Kidney (tissue), 13 donors: ENCODE measurements at regions not wholly inside any gene's neighbourhood (a gene's known extent, or its start where the extent isn't known, plus 50 kb on each side); places are given as distances from the start of the nearest gene placed in this dataset.
A peak's percentile ranks its signal among the peaks of the same experiment; 100 is the strongest.

Experiments used
- DNase-seq, 5 donors: peaks; one replicate each; pipeline ENCODE4 v3.0.0-alpha.2; 2013 to 2020
- FAIRE-seq: peaks from 2 replicates; lab custom pipeline; 2012; peaks lifted over from hg19 to GRCh38; lab: Jason Lieb, UNC
- H3K27ac ChIP-seq, 2 donors: one replicate each; pipeline ENCODE4 v1.7.0; 2013; ENCODE audit warnings: low read depth in 2 of 2, low read length in 2 of 2, inconsistent platforms in 1 of 2
- H3K27me3 ChIP-seq: one replicate; pipeline ENCODE4 v1.7.1; 2013; ENCODE audit warnings: low read length, inconsistent platforms; ENCODE audit not compliant: control insufficient read depth, insufficient read depth
- H3K36me3 ChIP-seq, 3 donors: one replicate each; pipeline versions ENCODE4 v1.7.0 to v1.7.1; 2013; ENCODE audit warnings: low read length in 3 of 3, control low read depth in 1 of 3, inconsistent platforms in 1 of 3; ENCODE audit not compliant: insufficient read depth in 3 of 3, control insufficient read depth in 2 of 3
- H3K4me1 ChIP-seq, 3 donors: one replicate each; pipeline versions ENCODE4 v1.7.0 to v1.7.1; 2013; ENCODE audit warnings: low read length in 3 of 3, inconsistent platforms in 1 of 3, low read depth in 1 of 3; ENCODE audit not compliant: control insufficient read depth in 2 of 3, insufficient read depth in 2 of 3
- H3K4me3 ChIP-seq, 3 donors: one replicate each; pipeline versions ENCODE4 v1.7.0 to v1.8.1; 2013; ENCODE audit warnings: low read length in 3 of 3, control low read depth in 1 of 3, inconsistent platforms in 1 of 3
- H3K9ac ChIP-seq, 3 donors: one replicate each; pipeline versions ENCODE4 v1.7.0 to v1.7.1; 2013; ENCODE audit warnings: low read length in 3 of 3, control low read depth in 1 of 3, inconsistent platforms in 1 of 3
- H3K9me3 ChIP-seq, 3 donors: one replicate each; pipeline versions ENCODE4 v1.7.0 to v1.7.1; 2013; ENCODE audit warnings: low read length in 3 of 3, control low read depth in 1 of 3, inconsistent platforms in 1 of 3; ENCODE audit not compliant: control insufficient read depth in 2 of 3, insufficient read depth in 1 of 3
- CTCF ChIP-seq: IDR thresholded peaks from 3 replicates; pipeline ENCODE4 v1.5.1; 2012; ENCODE audit warnings: mild to moderate bottlenecking, moderate library complexity, borderline replicate concordance; ENCODE audit not compliant: insufficient read depth; ENCODE audit errors: extremely low read depth
- intact Hi-C: fragments of 100-400 bp; cut with DNase I; formaldehyde crosslinking; loops from one replicate; pipeline ENCODE4 v1.11.1; 2022
- donor health status: control.
- donor health status: control.
- donor health status: control.
- donor health status: control.
- donor health status: control.
- donor health status: DM: yes; HTN: yes; CAD: no.
- donor health status: Normal renal cell carcinoma (clear cell type).

GRCh38 chrX:45630078-45630477 lies 429.4 kb upstream of the DIPK2B start:
- Histone ChIP-seq H3K4me1 (no peaks in the 10 kb centered on the region), H3K27me3 (no peaks in the 10 kb centered on the region), H3K27ac (no peak overlapping the region), H3K4me3 (no peak overlapping the region), H3K36me3 (no peaks in the 10 kb centered on the region), H3K9me3 (no peaks in the 10 kb centered on the region), H3K9ac (no peak overlapping the region)
- DNase-seq (no peak), FAIRE-seq (no peak)
- intact Hi-C loops = no loop called here
- TF ChIP-seq CTCF = no peak

- Histone ChIP-seq H3K4me3 (no peak overlapping the region), H3K36me3 (no peaks in the 10 kb centered on the region), H3K9ac (no peak overlapping the region), H3K27me3 (no peaks in the 10 kb centered on the region), H3K9me3 (no peaks in the 10 kb centered on the region), H3K27ac (no peak overlapping the region), H3K4me1 (no peaks in the 10 kb centered on the region)
- DNase-seq = no peak
- intact Hi-C loops = no loop called here
- no peak for FAIRE-seq
- TF ChIP-seq CTCF = no peak
Measured at GRCh38 chrX:45628041-45628440, 427.4 kb upstream of the DIPK2B start.

GRCh38 chrX:45623266-45623665 lies 422.6 kb upstream of the DIPK2B start:
- no peak overlapping the region for H3K4me3 ChIP-seq
- peak in 2 of 5 donors; percentile 14 to 49 for DNase-seq
- H3K27me3 ChIP-seq = no peaks in the 10 kb centered on the region
- TF ChIP-seq CTCF = no peak
- H3K4me1 ChIP-seq = peaks cover 0 to 3% (median 0%) of the 10 kb centered on the region in 3 donors
- H3K9ac ChIP-seq = no peak overlapping the region
- H3K9me3 ChIP-seq = no peaks in the 10 kb centered on the region
- intact Hi-C loops = no loop called here
- peak overlapping the region; percentile 39 to 65 for H3K27ac ChIP-seq
- H3K36me3 ChIP-seq = no peaks in the 10 kb centered on the region
- FAIRE-seq = no peak

- no peak for TF ChIP-seq CTCF
- Histone ChIP-seq H3K27me3 (no peaks in the 10 kb centered on the region), H3K27ac (peak overlapping the region in 1 of 2 donors; percentile 65), H3K4me1 (peaks cover 0 to 3% (median 0%) of the 10 kb centered on the region in 3 donors), H3K4me3 (no peak overlapping the region), H3K9me3 (no peaks in the 10 kb centered on the region), H3K36me3 (no peaks in the 10 kb centered on the region), H3K9ac (no peak overlapping the region)
- no peak for FAIRE-seq
- intact Hi-C loops = no loop called here
- DNase-seq = no peak
Measured at GRCh38 chrX:45622538-45622937, 421.9 kb upstream of the DIPK2B start.
